ENCODE measurements at regions not wholly inside any gene's neighbourhood (a gene's known extent, or its start where the extent isn't known, plus 50 kb on each side); places are given as distances from the start of the nearest gene placed in this dataset.

DNA sequence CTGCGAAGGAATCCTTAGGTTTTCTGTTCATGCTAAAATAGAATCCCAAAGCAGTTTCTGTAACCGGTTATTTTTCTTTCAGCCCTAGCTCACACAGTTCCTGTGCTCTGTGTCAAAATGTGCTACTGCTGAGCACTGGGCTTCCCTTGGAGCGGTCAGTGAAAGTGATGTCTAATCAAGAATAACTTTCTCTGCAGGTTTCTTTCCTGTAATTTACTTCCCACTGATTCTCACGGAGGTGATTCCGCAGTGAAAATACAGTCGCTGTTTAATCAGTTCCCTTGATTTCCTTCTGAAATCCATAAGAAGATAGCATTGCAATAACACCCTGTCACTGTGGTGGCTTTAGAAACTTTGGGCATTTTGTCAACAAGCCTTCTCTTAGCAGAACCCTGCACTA lies 112.0 kb upstream of the ISL1 start:
- Histone ChIP-seq H3K18ac (ENCODE audit: low read length) (no peak overlapping the region), H2AFZ (ENCODE audit: insufficient read depth, low read length, poor library complexity) (no peak overlapping the region), H2BK120ac (ENCODE audit: insufficient read depth, low read length, poor library complexity) (no peak overlapping the region), H2BK5ac (ENCODE audit: low read depth, low read length, poor library complexity) (no peak overlapping the region), H3K4me3 (ENCODE audit: low read depth, low read length) (no peak overlapping the region), H3K23ac (ENCODE audit: low read length) (no peak overlapping the region), H2BK12ac (ENCODE audit: low read length) (no peak overlapping the region), H3K4me2 (ENCODE audit: low read length) (no peak overlapping the region), H4K91ac (ENCODE audit: low read depth, low read length) (no peak overlapping the region), H3K4me1 (ENCODE audit: control insufficient read depth in 1 of 2, insufficient read depth in 2 of 2, low read length in 2 of 2) (no peaks in the 10 kb centered on the region), H3K9ac (ENCODE audit: low read length) (no peak overlapping the region), H3K79me1 (ENCODE audit: low read length) (no peaks in the 10 kb centered on the region), H3K27me3 (ENCODE audit: insufficient read depth, low read length) (no peaks in the 10 kb centered on the region), H4K12ac (ENCODE audit: low read depth, low read length) (no peak overlapping the region), H3K14ac (ENCODE audit: low read length) (no peak overlapping the region), H2AK5ac (ENCODE audit: low read length) (no peak overlapping the region), H3K36me3 (ENCODE audit: control insufficient read depth in 1 of 2, insufficient read depth in 2 of 2, low read length in 2 of 2) (no peaks in the 10 kb centered on the region), H3K27ac (ENCODE audit: low read depth, low read length) (no peak overlapping the region), H4K8ac (ENCODE audit: low read depth, low read length) (no peak overlapping the region), H3K4ac (ENCODE audit: low read depth, low read length) (no peak overlapping the region), H3K79me2 (ENCODE audit: control insufficient read depth, insufficient read depth, low read length, poor library complexity) (no peaks in the 10 kb centered on the region), H3K9me3 (ENCODE audit: insufficient read depth, low read depth, low read length) (no peaks in the 10 kb centered on the region)
- DNase-seq, result no peak
- WGBS (ENCODE audit: extremely low coverage, insufficient coverage, insufficient read length), result no CpG with 5 or more reads among the region's 6 CpGs

GRCh38 chr5:51273021-51273420 lies 110.2 kb upstream of the ISL1 start:
- Histone ChIP-seq H3K79me1 (ENCODE audit: low read length) (no peaks in the 10 kb centered on the region), H3K18ac (ENCODE audit: low read length) (no peak overlapping the region), H3K36me3 (ENCODE audit: control insufficient read depth in 1 of 2, insufficient read depth in 2 of 2, low read length in 2 of 2) (no peaks in the 10 kb centered on the region), H3K9ac (ENCODE audit: low read length) (no peak overlapping the region), H3K14ac (ENCODE audit: low read length) (no peak overlapping the region), H3K4me1 (ENCODE audit: control insufficient read depth in 1 of 2, insufficient read depth in 2 of 2, low read length in 2 of 2) (no peaks in the 10 kb centered on the region), H3K27me3 (ENCODE audit: insufficient read depth, low read length) (no peaks in the 10 kb centered on the region), H3K23ac (ENCODE audit: low read length) (no peak overlapping the region), H3K79me2 (ENCODE audit: control insufficient read depth, insufficient read depth, low read length, poor library complexity) (no peaks in the 10 kb centered on the region), H2BK120ac (ENCODE audit: insufficient read depth, low read length, poor library complexity) (no peak overlapping the region), H3K9me3 (ENCODE audit: insufficient read depth, low read depth, low read length) (no peaks in the 10 kb centered on the region), H2AK5ac (ENCODE audit: low read length) (no peak overlapping the region), H3K4ac (ENCODE audit: low read depth, low read length) (no peak overlapping the region), H4K91ac (ENCODE audit: low read depth, low read length) (no peak overlapping the region), H2AFZ (ENCODE audit: insufficient read depth, low read length, poor library complexity) (no peak overlapping the region), H2BK5ac (ENCODE audit: low read depth, low read length, poor library complexity) (no peak overlapping the region), H4K8ac (ENCODE audit: low read depth, low read length) (no peak overlapping the region), H3K4me2 (ENCODE audit: low read length) (no peak overlapping the region), H2BK12ac (ENCODE audit: low read length) (no peak overlapping the region), H3K27ac (ENCODE audit: low read depth, low read length) (no peak overlapping the region), H3K4me3 (ENCODE audit: low read depth, low read length) (no peak overlapping the region), H4K12ac (ENCODE audit: low read depth, low read length) (no peak overlapping the region)
- WGBS (ENCODE audit: extremely low coverage, insufficient coverage, insufficient read length), result no CpG with 5 or more reads among the region's 3 CpGs
- DNase-seq, result no peak

DNA sequence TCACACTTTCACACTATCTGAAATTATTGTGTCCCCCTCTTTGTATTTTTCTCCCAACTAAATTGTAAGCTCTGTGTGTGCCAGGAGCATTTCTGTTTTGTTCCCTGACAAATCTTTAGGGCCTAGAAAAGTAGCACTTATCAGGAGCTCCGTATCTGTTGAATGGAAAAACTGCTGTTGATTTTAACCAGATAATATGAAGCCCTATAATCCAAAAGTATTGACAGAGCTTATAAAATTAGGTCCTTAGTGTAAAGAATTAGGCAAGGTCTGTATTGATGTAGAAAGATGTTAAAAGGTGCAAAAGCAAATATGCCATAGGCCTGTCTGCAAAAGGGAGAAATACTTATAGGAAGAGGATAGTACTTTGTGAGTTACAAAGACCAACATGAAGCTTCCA lies 109.4 kb upstream of the ISL1 start:
- Histone ChIP-seq H3K4me3 (ENCODE audit: low read depth, low read length) (no peak overlapping the region), H2BK5ac (ENCODE audit: low read depth, low read length, poor library complexity) (no peak overlapping the region), H4K91ac (ENCODE audit: low read depth, low read length) (no peak overlapping the region), H4K8ac (ENCODE audit: low read depth, low read length) (no peak overlapping the region), H3K36me3 (ENCODE audit: control insufficient read depth in 1 of 2, insufficient read depth in 2 of 2, low read length in 2 of 2) (no peaks in the 10 kb centered on the region), H3K18ac (ENCODE audit: low read length) (no peak overlapping the region), H2AK5ac (ENCODE audit: low read length) (no peak overlapping the region), H2AFZ (ENCODE audit: insufficient read depth, low read length, poor library complexity) (no peak overlapping the region), H3K9me3 (ENCODE audit: insufficient read depth, low read depth, low read length) (no peaks in the 10 kb centered on the region), H3K4me1 (ENCODE audit: control insufficient read depth in 1 of 2, insufficient read depth in 2 of 2, low read length in 2 of 2) (no peaks in the 10 kb centered on the region), H2BK12ac (ENCODE audit: low read length) (no peak overlapping the region), H3K27ac (ENCODE audit: low read depth, low read length) (no peak overlapping the region), H3K9ac (ENCODE audit: low read length) (no peak overlapping the region), H4K12ac (ENCODE audit: low read depth, low read length) (no peak overlapping the region), H3K79me1 (ENCODE audit: low read length) (no peaks in the 10 kb centered on the region), H3K4me2 (ENCODE audit: low read length) (no peak overlapping the region), H3K14ac (ENCODE audit: low read length) (no peak overlapping the region), H3K4ac (ENCODE audit: low read depth, low read length) (no peak overlapping the region), H2BK120ac (ENCODE audit: insufficient read depth, low read length, poor library complexity) (no peak overlapping the region), H3K79me2 (ENCODE audit: control insufficient read depth, insufficient read depth, low read length, poor library complexity) (no peaks in the 10 kb centered on the region), H3K27me3 (ENCODE audit: insufficient read depth, low read length) (no peaks in the 10 kb centered on the region), H3K23ac (ENCODE audit: low read length) (no peak overlapping the region)
- DNase-seq, result no peak
- WGBS (ENCODE audit: extremely low coverage, insufficient coverage, insufficient read length), result no CpG with 5 or more reads among the region's 1 CpG

GRCh38 chr5:51275428-51275827 lies 107.8 kb upstream of the ISL1 start:
- no CpG with 5 or more reads among the region's 9 CpGs for WGBS (ENCODE audit: extremely low coverage, insufficient coverage, insufficient read length)
- H2BK12ac ChIP-seq (ENCODE audit: low read length), result no peak overlapping the region
- no peak overlapping the region for H2AK5ac ChIP-seq (ENCODE audit: low read length)
- H3K79me2 ChIP-seq (ENCODE audit: control insufficient read depth, insufficient read depth, low read length, poor library complexity), result no peaks in the 10 kb centered on the region
- no peak overlapping the region for H3K14ac ChIP-seq (ENCODE audit: low read length)
- no peak overlapping the region for H3K18ac ChIP-seq (ENCODE audit: low read length)
- no peaks in the 10 kb centered on the region for H3K36me3 ChIP-seq (ENCODE audit: control insufficient read depth in 1 of 2, insufficient read depth in 2 of 2, low read length in 2 of 2)
- no peak overlapping the region for H3K4me3 ChIP-seq (ENCODE audit: low read depth, low read length)
- no peaks in the 10 kb centered on the region for H3K79me1 ChIP-seq (ENCODE audit: low read length)
- H3K9ac ChIP-seq (ENCODE audit: low read length), result no peak overlapping the region
- H2BK5ac ChIP-seq (ENCODE audit: low read depth, low read length, poor library complexity), result no peak overlapping the region
- H3K4me2 ChIP-seq (ENCODE audit: low read length), result no peak overlapping the region
- H3K9me3 ChIP-seq (ENCODE audit: insufficient read depth, low read depth, low read length), result no peaks in the 10 kb centered on the region
- DNase-seq, result no peak
- no peak overlapping the region for H4K91ac ChIP-seq (ENCODE audit: low read depth, low read length)
- no peak overlapping the region for H3K23ac ChIP-seq (ENCODE audit: low read length)
- H3K4me1 ChIP-seq (ENCODE audit: control insufficient read depth in 1 of 2, insufficient read depth in 2 of 2, low read length in 2 of 2), result no peaks in the 10 kb centered on the region
- H4K8ac ChIP-seq (ENCODE audit: low read depth, low read length), result no peak overlapping the region
- H3K27me3 ChIP-seq (ENCODE audit: insufficient read depth, low read length), result no peaks in the 10 kb centered on the region
- no peak overlapping the region for H3K27ac ChIP-seq (ENCODE audit: low read depth, low read length)
- H2AFZ ChIP-seq (ENCODE audit: insufficient read depth, low read length, poor library complexity), result no peak overlapping the region
- H2BK120ac ChIP-seq (ENCODE audit: insufficient read depth, low read length, poor library complexity), result no peak overlapping the region
- H3K4ac ChIP-seq (ENCODE audit: low read depth, low read length), result no peak overlapping the region
- no peak overlapping the region for H4K12ac ChIP-seq (ENCODE audit: low read depth, low read length)
